ENCODE measurements at regions not wholly inside any gene's neighbourhood (a gene's known extent, or its start where the extent isn't known, plus 50 kb on each side); places are given as distances from the start of the nearest gene placed in this dataset.

GRCh38 chr2:223300326-223300725, 248.3 kb downstream of the KCNE4 start:
- Histone ChIP-seq H3K4me3 (replicated peaks in 1 of 3; ENCODE audit: low read depth in 2 of 3, low read length in 3 of 3) (no peak overlapping the region), H3K4me1 (ENCODE audit: control insufficient read depth in 1 of 2, insufficient read depth in 2 of 2, low read length in 2 of 2) (no peaks in the 10 kb centered on the region), H3K79me2 (ENCODE audit: insufficient read depth, low read length) (no peaks in the 10 kb centered on the region), H4K20me1 (ENCODE audit: insufficient read depth, low read length) (no peaks in the 10 kb centered on the region), H3K4me2 (replicated peaks; ENCODE audit: extremely low read depth, low read length, poor library complexity, severe bottlenecking) (no peak overlapping the region), H3K9me3 (replicated peaks in 1 of 2; ENCODE audit: control insufficient read depth in 1 of 2, insufficient read depth in 1 of 2, low read length in 2 of 2) (peaks cover 0 to 2% of the 10 kb centered on the region in 2 donors), H3K27me3 (ENCODE audit: control insufficient read depth in 2 of 2, insufficient read depth in 2 of 2, low read length in 2 of 2) (no peaks in the 10 kb centered on the region), H3K9ac (ENCODE audit: insufficient read depth, low read length, poor library complexity, severe bottlenecking) (no peak overlapping the region), H2AFZ (ENCODE audit: insufficient read depth, low read depth, low read length, poor library complexity, severe bottlenecking) (no peak overlapping the region), H3K36me3 (replicated peaks in 1 of 2; ENCODE audit: control insufficient read depth in 1 of 2, insufficient read depth in 2 of 2, low read length in 2 of 2) (no peaks in the 10 kb centered on the region), H3K27ac (ENCODE audit: low read depth in 1 of 2, low read length in 2 of 2) (no peak overlapping the region)
- Mint-ChIP-seq H3K4me3 (no peak overlapping the region), H3K27ac (no peak overlapping the region), H3K9me3 (peaks cover 0 to 17% (median 5%) of the 10 kb centered on the region in 7 donors), H3K4me1 (no peaks in the 10 kb centered on the region), H3K36me3 (no peaks in the 10 kb centered on the region), H3K27me3 (ENCODE audit: low read depth in 3 of 3) (peaks cover 0 to 1% (median 0%) of the 10 kb centered on the region in 3 donors)
- DNase-seq, result no peak
- no peak for TF ChIP-seq CTCF (IDR thresholded peaks at IDR 0.05)
- 100% methylated on average over 3 of the region's 4 CpGs for WGBS (ENCODE audit: insufficient coverage)
- intact Hi-C loops (cut with micrococcal nuclease), result no loop called here

GRCh38 chr2:223306371-223306770, 254.4 kb downstream of the KCNE4 start:
- no peak overlapping the region for H3K9ac ChIP-seq (ENCODE audit: insufficient read depth, low read length, poor library complexity, severe bottlenecking)
- no peak overlapping the region for H3K4me3 ChIP-seq (replicated peaks in 1 of 3; ENCODE audit: low read depth in 2 of 3, low read length in 3 of 3)
- no peaks in the 10 kb centered on the region for H4K20me1 ChIP-seq (ENCODE audit: insufficient read depth, low read length)
- no peaks in the 10 kb centered on the region for H3K4me1 Mint-ChIP-seq
- H3K27me3 ChIP-seq (ENCODE audit: control insufficient read depth in 2 of 2, insufficient read depth in 2 of 2, low read length in 2 of 2), result no peaks in the 10 kb centered on the region
- no peak overlapping the region for H3K27ac ChIP-seq (ENCODE audit: low read depth in 1 of 2, low read length in 2 of 2)
- peaks cover 0 to 1% (median 0%) of the 10 kb centered on the region in 3 donors for H3K27me3 Mint-ChIP-seq (ENCODE audit: low read depth in 3 of 3)
- peaks cover 0 to 8% (median 0%) of the 10 kb centered on the region in 7 donors for H3K9me3 Mint-ChIP-seq
- H3K36me3 ChIP-seq (replicated peaks in 1 of 2; ENCODE audit: control insufficient read depth in 1 of 2, insufficient read depth in 2 of 2, low read length in 2 of 2), result no peaks in the 10 kb centered on the region
- H3K4me3 Mint-ChIP-seq, result no peak overlapping the region
- H3K79me2 ChIP-seq (ENCODE audit: insufficient read depth, low read length), result no peaks in the 10 kb centered on the region
- no peak for TF ChIP-seq CTCF (IDR thresholded peaks at IDR 0.05)
- no peaks in the 10 kb centered on the region for H3K9me3 ChIP-seq (replicated peaks in 1 of 2; ENCODE audit: control insufficient read depth in 1 of 2, insufficient read depth in 1 of 2, low read length in 2 of 2)
- intact Hi-C loops (cut with micrococcal nuclease), result no loop called here
- no CpG with 5 or more reads among the region's 3 CpGs for WGBS (ENCODE audit: insufficient coverage)
- H2AFZ ChIP-seq (ENCODE audit: insufficient read depth, low read depth, low read length, poor library complexity, severe bottlenecking), result no peak overlapping the region
- no peaks in the 10 kb centered on the region for H3K4me1 ChIP-seq (ENCODE audit: control insufficient read depth in 1 of 2, insufficient read depth in 2 of 2, low read length in 2 of 2)
- H3K27ac Mint-ChIP-seq, result no peak overlapping the region
- no peak for DNase-seq
- no peaks in the 10 kb centered on the region for H3K36me3 Mint-ChIP-seq
- H3K4me2 ChIP-seq (replicated peaks; ENCODE audit: extremely low read depth, low read length, poor library complexity, severe bottlenecking), result no peak overlapping the region
